Fibroblast of upper back skin (primary cell): ENCODE measurements at regions not wholly inside any gene's neighbourhood (a gene's known extent, or its start where the extent isn't known, plus 50 kb on each side); places are given as distances from the start of the nearest gene placed in this dataset.

Experiments
- DNase-seq: peaks from one replicate; pipeline ENCODE4 v3.0.0-alpha.2; 2013

DNA sequence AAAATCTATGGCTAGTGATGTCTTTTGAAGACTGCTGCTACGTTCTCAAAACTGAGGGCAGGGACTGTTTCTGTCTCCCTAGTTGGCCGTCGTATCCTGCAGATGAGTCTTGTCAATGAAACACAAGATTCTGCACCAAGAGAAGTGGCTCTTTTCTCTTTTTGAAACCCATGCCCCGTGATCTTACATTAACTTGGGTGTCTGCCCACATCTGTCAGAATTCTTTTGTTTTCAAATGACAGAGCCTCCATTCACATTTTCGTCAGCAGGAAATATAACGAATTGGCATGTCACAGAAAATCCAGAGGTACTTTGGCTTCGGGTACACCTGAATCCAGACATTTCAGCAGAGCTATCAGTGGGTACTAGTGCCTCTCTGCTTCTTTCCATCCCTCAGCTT, 331.3 kb upstream of the PROK2 start:
- no peak for DNase-seq

DNA sequence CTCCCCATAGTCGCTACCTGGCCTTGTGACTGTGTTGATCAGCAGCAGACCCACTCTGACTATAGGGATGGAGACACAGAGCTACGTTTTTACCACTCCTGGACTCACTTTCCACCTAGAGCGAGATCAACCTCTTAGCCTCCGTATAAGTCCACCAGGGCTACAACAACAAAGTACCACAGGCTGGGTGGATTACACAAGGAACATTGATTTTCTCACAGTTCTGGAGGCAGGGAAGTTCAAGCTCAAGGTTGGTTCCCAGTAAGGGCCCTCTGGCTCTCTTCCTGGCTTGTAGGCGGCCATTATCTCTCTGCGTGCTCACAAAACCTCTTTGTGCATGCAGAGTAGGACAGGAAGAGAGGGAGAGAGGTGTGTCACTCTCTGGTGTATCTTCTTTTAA, 330.4 kb upstream of the PROK2 start:
- DNase-seq: no peak

DNA sequence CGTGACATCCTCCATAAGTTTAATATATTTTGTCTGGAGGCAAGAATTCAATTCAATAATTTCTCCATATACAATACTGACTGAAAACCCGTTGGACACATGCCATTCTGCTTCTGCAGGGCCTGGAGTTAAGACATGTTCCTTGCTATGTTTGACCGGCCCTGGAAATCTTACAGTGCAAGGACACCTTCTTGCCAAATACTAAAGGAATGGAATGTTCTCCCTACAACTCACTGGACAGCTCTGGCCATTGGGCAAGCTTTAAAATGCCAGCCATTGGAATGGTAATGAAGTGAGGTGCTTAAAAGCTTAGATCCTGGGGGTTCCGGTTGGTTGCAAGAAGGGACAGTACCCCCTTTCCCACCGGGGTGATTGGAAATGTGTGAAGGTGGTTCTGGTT, 329.8 kb upstream of the PROK2 start:
- DNase-seq: peak; percentile 11

DNA sequence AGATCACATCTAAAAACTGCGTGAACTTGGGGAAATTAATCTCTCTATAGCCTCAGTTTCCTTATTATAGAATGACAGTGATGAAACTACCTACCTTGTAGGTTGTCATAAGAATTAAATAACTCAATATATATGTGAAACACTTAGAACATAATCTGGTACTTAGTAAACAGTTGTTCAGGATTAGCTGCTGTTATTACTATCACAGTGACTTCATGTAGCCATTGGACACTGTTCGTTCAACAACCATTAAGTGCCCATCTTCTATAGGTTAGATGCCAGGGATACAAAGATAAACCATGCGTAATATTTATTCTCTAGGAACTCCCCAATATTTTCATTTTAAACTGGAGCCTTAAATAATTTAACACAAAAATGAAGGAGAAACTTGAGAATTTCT, 329.0 kb upstream of the PROK2 start:
- no peak for DNase-seq

DNA sequence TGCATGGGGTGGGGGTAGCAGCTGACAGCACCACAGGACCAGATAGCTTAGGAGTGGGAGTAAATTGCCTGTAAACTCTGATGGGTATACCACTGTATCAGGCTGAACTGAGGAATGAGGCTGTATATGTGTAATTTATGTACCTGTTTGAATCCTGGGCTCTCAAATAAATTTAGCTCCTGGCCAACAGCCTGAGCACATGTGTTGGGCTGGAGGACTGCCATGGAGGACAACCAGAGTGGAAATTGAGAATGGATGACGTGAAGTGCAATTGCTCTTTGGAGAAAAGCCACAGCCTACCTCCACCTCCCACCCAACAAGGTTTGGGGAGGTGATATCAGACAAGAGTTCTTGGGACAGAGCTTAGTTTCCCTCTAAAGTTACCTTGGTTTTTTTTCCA, 328.6 kb upstream of the PROK2 start:
- no peak for DNase-seq

DNA sequence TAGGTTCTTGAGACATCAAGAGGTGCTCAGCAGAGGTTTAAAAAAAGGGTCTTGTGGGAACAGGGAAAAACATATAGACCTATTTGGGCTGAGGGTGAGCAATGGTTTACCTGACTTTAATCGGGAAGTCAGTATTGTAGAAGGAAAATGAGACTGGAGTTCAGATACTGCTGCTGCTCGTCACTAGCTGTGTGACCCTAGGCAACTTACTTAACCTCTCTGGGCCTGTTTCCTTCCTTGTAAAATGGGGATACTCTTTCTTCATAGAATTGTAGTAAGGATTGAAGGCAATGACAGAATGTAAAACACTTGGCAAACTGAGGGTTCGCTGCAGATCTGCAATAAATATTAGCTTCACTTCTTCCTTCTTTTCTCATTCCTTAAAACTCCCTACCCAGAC, 327.5 kb upstream of the PROK2 start:
- no peak for DNase-seq

DNA sequence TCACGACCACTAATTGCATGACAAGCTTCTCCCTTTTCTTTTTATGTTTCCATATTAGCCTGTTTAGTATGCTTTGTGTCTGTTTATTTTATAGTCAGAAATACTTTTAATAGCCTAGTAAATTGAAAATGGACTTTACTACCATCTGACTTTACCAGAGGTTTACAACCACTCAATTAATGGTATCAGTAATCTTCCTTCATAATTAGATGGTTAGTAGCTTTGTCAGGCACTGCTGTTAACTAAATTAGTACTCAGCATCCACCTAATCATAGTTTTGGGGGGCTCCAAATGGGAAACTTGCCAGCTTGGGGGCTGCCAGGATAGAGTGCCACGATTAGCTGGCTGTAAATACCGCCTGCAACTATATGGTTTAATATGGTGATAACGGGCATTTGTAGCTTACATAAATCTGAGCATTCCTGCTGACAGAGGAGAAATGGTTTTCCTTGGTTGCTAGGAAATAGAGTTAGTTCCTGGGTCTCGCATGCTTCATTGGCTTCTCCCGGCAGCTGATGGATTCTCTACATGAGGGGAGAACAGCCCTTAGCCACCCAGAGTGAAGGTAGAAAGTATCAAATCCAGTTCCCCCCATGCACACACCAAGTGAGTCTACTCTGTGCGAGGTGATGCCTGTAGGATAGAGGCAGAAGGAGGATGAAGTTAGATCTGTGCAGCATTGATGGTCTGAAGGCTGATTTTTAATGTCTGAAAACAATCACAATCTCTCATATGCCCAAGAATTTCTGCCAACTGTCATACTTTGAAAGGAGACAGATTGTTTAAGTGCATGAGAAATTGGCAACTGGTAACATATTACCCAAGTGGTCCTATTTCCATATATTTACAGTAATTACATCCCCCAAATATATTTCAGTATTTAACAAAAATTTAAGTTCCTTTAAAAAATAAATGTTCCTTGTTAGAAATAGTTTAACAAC, 326.6 kb upstream of the PROK2 start:
- DNase-seq: no peak

DNA sequence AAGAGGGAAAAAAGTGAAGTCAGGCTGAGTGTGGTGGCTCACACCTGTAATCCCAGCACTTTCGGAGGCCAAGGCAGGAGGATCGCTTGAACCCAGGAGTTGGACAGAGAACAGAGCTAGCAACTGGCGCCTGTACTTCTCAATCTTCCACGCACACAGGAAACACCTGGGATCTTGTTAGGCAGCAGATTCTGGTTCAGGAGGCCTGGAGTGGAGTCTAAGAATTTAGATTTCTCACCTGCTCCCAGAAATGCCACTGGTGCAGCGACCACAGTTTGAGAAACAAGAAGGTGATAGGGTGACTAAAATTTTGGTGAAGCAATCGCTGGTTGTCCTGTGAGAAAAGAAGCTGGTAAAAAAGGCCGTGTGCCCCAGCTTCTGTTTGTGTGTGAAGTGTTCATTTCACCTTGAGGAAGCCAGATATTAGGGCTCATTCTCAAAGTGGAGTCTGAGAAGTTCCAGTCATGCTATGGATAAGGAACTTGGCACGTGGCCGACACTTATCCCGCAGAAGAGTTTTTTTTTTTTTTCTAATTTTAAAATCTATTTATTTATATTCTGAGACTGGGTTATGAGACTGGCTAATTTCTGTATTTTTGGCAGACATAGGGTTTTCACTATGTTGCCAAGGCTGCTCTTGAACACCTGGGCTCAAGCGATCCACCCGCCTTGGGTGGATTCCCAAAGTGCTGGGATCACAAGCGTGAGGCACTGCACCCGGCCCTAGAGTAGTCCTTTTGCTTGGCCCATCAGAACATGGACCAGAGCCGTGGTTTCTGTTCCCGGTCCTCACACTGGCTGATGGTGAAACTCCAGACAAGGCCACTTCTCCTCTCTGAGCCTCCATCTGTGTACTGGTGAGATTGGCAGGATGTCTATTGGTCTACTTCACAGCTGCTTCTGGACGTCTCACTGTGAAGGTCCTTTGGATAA, 324.6 kb upstream of the PROK2 start:
- DNase-seq: no peak

DNA sequence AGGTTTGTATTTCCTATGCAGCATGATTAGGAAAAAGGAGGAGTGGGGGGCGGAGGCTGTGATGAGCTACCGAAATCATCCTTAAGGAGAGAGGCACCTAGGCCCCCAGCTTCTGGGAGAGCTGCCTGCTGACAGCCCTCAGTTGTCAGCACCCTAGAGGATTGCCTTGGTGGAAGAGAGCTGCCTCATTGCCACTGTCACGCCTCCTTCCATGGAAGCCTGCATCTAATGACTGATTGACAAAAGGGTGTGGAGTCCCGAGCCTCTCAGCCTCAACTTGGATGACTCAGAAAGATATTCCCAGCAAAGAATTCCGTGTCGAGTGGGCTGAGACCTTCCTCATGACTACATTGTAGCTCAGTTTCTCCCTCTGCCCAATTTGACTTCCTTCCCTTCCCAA, 320.4 kb upstream of the PROK2 start:
- no peak for DNase-seq

DNA sequence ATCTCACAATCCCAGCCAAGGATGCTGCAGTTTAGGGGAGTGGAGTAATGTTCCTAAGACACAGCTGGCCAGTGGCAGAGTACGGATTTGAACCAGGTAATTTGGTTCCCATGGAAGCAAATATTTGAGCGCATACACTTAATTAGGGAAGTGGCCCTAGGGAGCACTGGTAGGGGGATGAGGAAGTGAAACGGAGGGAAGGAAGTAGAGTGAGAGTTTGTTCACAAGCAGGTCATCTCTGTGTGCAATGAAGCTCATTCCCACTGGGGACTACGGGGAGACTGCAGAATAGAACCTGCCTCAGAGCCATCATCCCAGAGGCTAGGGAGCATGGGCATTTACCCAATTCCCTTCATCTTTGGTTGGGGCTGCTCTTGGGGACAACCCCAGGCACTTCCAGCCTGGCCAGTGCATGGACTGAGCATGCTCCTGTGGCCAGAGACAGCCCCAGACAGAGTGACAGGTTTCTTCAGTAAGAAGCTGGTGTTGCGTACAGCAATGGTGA, 317.2 kb upstream of the PROK2 start:
- DNase-seq: no peak

DNA sequence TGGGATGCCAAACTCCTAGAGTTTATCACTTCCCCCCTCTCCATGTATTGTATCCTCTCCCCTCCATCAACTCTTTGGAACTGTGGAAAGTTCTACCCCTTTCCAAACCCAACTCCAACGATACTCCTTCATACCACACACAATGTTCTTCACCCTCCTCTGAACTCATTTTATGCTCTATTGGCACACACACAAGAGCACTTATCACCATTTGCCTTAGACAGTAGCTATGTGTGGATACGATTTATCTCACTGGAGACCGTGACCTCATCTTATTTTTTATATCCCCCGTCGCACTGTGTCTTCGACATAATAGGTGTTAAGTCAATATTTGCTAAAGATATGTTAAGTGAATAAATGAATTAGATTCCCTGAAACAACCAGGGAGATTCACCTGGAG, 316.5 kb upstream of the PROK2 start:
- no peak for DNase-seq

DNA sequence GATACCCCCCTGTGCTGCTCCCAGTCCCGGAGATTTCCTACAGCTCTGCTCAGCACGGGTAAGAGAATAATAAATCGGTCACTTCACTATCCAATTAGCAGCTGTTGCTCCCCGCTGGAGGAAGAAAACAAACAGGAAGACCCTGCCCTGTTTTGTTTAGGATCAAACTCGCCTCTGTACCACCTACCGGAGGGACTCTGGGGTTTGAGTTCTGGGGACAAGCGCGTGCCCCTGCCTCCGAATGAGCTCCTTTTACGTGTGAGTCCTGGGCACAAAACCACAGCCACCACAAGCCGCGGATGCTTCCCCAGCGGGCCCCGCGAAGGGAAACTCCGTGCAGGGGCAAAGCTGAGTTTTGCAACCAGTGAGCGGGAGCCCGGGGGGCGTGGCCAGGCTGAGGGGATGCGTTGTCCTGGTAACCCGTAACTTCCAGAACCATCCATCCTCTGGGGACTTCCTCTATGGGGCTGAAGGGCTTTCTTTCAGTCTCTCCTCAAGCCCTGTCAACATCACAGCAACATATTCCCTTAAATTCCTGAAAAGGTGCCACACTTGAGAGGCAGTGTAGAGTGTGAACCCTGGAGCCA, 315.7 kb upstream of the PROK2 start:
- DNase-seq: peak; percentile 78

DNA sequence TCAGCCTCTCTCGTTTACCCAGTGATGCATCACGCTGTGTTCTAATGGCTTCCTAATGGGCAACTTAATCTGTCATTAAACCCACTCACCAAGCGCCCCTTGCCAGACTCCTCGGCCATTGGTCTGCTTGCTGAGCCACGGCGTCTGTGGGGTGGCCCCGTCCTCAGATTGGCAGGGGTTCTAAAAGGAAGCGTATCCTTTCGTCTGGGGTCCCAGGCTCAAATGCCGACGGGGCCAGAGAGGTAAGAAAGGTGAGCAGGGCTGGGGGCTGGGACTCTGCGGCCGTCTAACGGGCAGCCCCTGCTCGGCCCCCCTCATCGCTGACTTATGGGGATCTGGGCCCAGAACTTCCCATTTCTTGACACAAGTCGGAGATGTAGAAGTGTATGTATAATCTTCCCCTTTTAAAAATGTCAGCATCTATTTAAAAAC, 315.1 kb upstream of the PROK2 start:
- DNase-seq: no peak

DNA sequence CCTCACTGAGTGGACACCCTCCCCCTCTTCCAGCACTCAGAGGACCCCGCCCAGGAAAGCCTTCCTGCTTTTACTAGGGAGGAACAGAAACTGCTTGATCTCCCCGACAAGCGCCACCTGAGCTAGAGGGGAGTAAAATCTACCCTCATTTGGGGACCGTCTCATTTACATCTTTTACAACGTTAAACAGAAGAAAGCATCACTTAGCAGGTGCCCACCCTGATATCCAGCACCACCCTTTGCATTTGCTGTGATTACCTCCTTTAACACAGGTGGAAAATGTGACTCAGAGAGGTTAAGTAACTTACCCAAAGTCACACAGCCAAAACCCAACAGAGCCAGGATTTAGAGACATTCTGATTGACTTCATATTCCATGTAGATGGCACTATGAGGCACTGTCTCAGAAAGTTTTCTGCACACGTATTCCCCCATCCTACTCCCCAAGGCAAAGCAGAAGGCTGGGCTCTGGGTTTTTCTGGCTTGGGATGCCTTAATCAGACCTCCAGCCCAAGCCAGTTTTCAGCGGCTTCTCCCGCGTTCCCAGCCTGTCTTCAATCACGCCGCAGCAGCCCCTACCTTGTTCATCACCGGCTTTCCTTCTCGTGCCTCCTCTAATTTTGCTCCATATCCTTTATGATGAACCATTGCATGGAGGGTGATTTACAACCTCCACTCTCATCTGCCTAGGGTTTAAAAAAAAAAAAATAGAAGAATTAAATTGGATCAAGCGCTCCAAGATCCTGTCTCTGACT, 314.6 kb upstream of the PROK2 start:
- no peak for DNase-seq

DNA sequence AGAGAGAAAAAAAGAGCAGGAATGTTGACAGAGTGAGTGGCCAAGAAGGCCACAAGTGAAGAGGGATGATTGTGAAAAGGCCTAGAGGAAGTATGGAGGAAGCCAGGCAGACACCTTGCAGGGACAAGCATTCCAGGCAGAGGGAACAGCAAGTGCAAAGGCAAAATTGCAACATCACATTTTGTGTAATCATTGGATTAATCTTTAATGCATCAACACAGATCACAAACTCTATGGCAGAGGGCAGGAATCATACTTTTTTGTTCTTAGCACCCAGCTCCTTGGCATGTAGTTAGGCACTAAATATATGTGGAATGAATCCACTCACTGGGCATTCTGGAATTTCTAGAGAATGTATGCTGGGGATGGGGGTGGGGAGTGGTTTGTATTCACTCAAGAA, 312.1 kb upstream of the PROK2 start:
- DNase-seq: no peak

DNA sequence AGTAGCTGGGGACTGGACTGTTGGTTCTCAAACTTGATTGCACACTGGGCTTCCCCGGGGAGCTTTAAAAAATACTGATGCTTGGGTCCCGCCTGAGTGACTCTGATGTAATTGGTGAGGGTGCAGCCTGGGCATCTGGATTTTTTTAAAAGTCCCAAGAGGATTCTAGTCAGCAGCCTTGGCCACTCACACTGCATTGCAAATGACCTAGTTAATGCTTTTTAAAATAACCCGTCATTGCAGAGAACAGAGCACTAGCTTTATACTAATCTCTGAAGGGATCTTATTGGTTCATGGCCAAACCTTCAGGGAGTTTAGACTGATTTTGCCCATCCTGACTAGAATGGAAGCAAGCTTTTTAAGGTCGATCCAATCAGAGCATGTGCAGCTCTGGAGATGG, 310.6 kb upstream of the PROK2 start:
- no peak for DNase-seq

DNA sequence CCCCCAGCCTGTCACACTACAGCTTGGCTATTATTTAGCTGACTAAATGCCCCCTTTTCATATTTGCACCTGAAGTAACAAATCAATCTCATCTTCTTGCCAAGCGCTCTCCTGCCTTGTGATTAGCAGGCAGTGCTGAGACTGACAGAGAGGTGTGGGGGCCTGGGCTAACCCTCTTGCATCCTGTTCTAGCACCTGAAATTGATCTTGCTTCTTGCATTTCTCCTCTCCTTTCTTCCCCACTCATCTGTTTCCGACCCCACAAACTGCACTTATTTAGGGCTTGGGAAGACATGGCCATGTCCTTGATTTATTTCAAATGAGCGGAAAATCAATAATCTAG, 309.0 kb upstream of the PROK2 start:
- no peak for DNase-seq

DNA sequence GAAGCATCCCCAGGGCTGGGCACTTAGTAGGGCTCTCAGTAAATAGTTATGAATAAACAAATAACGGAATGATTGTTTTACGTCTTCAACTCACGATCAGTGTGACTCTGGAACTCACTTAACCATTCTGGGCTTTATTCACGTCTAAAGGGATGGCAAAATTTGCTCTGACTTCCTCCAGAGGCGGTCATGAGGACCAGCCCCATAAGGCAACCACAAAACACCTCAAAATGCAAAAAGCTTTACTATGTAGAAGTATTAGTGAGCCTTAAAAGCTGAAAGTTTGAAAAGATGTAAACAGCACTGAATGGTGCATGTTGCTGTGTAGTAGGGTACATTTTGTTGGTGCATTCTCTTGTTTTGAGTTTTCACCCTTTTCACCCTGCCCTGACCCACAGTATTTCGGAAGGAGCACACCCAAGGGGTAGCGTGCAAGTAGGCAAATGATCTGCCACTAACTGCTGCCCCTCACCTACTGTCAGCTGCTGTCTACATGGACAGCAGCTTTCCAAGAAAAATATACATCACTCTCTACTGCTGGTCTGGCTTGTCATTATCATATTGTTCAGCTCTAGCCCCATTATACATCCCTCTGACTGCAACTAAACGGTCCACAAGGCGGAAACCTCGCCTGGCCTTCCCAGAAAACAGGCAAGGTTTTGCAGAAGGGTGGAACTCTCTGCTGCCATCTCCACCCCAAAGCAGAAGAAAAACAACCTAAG, 308.5 kb upstream of the PROK2 start:
- DNase-seq: no peak

DNA sequence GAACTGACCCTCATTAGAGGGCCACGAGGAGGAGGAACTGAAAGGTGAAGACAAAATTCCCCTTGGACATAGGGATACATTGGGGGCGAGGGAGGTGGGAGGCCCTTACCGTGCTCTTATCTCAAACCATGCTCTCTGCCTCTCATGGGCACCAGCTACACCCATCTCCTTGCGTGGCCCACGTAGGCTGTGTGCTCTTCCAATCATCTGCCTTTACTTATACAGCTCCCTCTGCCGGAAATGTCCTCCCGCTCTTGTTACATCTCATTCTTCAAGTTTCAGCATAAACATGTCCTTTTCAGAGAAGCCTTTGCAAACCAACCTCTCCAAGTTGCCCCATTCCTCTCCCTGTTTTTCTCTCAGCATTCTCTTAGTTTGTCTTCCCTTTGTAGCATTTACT, 307.8 kb upstream of the PROK2 start:
- DNase-seq: no peak

DNA sequence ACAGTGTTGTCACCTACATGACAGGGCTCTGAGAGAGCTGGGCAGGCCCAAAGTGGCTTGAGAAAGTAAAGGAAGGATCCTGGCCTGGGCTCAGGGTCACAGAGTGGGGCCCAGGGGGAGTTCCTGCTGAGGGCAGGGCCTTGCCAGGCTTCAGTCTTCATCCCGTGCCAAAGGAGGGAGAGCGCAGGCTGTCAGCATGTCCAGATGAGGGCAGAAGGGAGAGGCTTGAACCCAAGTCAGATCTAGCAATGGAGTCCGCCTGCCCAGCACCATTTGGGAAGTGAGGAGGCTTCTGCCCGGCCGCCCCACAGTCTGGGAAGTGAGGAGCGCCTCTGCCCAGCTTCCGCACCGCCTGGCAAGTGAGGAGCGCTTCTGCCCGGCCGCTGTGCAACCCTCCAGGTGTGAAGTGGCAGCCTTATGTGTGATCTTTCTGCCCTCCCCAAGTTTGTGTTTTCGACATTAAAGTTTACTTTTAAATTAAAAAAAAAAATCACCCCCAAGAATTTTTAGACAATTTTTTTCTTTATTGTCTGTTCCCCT, 303.6 kb upstream of the PROK2 start:
- DNase-seq: no peak

DNA sequence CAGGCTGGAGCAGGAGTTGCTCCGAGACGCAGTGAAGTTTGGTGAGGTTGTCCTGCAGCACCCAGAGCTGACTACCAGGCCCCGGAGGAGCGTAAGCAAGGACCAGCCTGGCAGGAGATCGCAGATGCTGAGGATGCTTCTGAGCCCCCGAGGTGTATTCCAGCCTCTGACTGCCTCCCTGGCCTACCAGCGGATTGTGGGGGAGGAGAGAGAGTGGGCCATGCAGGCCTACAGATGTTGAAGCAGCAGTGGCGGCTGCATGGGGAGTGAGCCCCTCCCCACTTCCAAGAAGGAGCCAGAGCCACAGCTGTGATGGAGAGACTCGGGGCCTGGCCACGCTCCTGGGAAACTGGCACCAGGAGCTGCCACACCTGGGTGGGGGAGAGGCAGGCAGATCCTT, 302.5 kb upstream of the PROK2 start:
- no peak for DNase-seq

DNA sequence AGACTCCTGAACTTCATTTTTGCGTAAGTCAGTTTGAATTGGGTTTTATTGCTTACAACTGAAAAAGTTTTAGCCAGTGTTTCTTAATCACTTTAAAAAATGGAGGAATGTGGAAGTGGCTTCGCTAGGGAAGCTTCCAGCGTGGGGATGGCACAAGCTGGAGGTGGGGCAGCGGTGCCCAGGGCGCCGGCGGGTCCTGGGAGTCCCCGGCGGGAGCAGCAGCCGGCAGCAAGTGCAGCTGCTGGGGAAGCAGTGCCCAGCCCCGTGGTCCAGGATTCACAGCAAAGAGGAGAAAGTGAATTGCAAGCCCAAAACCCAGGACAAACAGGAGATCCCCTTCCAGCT, 301.8 kb upstream of the PROK2 start:
- no peak for DNase-seq
